CD4-positive, alpha-beta T cell treated with Interleukin-12 subunit alpha and Interleukin-12 subunit beta, for 1 hour (primary cell): ENCODE measurements at regions not wholly inside any gene's neighbourhood (a gene's known extent, or its start where the extent isn't known, plus 50 kb on each side); places are given as distances from the start of the nearest gene placed in this dataset.
"Not testable (repeated sequence)": the region's sequence is repeated elsewhere in the genome, so short reads cannot be mapped to it uniquely, and the experiment has no call there.

Experiments
- DNase-seq: peaks from one replicate; pipeline ENCODE4 v3.0.0-alpha.2; 2020

DNA sequence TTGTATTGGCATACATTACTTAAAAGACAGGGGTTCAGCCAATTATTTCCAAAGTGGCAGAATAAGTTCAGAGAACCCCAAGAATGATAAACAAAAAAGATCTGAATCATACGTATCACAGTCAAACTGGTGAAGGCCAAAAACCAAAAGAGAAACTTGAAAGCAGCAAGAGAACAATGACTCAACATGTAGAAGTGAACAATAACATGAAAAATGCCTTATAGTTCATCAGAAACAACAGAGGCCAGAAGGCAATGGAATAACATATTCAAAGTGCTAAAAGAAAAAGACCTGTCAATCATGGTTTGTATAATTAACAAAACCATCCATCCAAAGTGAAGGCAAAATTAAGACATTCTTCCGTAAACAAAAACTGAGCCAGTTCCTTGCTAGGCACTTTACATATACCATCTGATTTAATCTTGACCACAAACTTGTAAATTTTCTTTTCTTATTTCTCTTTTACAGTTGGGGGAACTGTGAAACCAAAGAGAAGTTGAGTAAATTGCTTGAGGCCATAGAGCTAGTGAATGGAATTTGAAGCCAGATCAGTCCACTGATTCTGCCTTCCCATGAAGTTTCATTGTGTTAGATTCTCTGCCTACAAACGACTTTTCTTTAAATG, 232.1 kb upstream of the SEL1L start:
- DNase-seq, result no peak

- no peak for DNase-seq
These were observed 232.8 kb upstream of the SEL1L start for GRCh38 chr14:81766321-81766915.

- DNase-seq, result no peak
These were observed 233.8 kb upstream of the SEL1L start for GRCh38 chr14:81767266-81767995.

DNA sequence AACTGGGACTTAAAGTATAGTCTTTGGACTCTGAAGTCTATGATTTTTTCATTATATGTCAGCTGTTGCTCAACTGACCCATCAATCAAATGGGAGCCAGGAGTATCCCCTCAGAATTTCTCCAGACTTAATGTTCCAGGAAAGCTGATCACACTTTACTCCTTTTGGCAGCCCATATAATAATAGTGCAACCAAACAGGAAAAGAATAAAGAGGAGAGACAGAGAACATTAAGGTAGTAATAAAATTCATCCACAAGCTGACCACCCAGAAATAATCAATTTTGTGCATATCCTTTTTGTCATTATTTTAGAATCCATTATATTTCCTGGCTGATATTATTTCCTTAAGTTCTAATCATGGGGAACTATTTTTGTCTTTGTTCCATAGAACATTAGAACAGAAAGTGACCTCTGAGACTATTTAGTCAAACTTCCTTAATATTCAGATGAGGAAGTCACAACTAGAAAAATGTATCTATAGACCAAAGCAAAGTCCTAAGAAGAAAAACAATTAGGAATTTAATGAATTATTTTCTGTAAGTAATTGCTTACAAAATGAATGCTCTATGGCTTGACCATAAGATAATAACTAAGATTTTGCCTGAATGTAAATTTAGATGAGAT, 238.1 kb upstream of the SEL1L start:
- no peak for DNase-seq

DNA sequence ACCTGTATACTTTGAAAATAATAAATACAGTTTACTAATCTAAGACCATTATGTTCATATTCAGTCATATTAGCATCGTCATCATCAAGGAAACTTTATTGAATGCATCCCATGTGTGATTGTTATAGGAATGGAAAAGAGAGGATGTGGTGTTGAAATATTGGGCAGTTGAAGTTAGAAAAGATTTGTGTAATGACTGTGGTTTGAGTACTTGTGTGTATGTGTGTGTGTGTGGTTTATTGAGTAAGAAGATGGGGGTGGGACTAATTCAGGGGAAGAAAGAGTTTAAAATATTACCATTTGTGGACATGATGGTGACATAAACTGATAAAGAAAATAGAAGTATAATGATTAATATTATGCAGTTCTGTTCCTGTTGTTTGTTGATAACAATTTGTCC, 238.7 kb upstream of the SEL1L start:
- no peak for DNase-seq

GRCh38 chr14:81776531-81776930, 242.9 kb upstream of the SEL1L start:
- DNase-seq, result no peak

GRCh38 chr14:81781798-81782197, 248.1 kb upstream of the SEL1L start:
- not testable (repeated sequence) for DNase-seq

GRCh38 chr14:81784084-81784483, 250.4 kb upstream of the SEL1L start:
- DNase-seq, result no peak

- DNase-seq, result no peak
These were observed 263.7 kb upstream of the SEL1L start for GRCh38 chr14:81797315-81797714.

GRCh38 chr14:81801921-81802320, 268.3 kb upstream of the SEL1L start:
- no peak for DNase-seq

DNA sequence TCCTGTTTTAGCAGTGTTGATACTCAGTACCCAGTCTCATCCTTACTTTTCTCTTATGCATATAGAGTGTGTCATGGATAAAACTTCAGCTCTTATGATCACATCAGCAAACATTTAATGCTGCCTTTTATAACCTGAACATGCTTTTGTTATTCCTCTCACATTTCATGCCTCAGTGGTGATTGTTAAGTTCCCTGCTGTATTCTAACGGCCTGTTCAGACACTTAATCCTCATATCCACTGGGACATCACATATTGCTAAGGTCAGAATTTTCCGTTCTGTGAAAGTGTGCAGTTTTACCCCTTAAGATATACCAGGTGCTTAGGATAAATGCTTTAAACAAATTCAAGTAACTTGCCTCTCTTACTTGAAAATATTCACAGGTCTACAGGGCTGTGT, 268.7 kb upstream of the SEL1L start:
- no peak for DNase-seq

DNA sequence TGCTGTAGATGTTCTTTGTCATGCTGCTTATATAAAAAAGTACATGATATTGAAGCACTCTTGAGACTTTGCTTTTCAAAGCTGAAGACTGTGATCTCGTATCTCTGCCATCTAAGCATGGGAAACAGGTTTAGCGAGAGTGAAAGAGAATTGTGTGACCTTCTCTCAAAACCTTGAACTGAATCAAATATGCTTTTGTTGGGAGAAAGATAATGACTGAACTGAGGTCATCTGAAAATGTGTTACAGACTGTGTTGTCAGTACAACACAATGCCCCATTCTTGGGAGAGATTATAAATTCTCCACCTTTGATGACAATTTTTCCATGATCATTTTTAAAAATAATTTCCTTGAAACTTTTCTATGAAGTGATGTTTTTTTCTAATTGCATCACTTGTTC, 272.1 kb upstream of the SEL1L start:
- DNase-seq, result no peak

DNA sequence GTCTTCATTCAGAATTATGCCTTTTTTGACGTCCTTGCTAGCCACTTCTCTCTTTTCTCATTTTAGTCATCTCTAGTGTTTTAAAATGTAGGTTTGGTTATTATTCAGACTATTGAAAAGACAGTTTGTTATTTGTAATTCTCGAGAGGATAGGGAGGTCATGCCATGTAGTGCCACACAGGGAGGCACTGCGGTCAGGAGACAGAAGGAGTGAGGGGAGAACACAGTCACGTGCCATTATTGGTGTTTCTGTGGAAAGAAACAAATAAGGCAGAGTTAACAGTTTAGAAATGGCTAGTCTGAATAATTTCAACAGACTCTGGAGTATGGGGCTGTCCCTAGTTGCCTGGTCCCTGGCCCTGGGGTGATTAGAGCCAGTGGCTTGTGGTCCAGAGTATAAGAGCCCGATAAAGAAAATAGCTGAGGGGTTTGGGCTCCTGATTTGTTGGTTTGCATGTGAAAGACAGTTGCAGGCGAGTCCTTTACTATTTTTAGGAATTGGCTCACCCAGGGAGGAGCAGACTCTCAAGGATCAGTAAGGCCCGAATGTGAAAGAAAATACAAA, 278.1 kb upstream of the SEL1L start:
- DNase-seq, result no peak

- DNase-seq, result no peak
These were observed 284.6 kb upstream of the SEL1L start for GRCh38 chr14:81818271-81818670.

DNA sequence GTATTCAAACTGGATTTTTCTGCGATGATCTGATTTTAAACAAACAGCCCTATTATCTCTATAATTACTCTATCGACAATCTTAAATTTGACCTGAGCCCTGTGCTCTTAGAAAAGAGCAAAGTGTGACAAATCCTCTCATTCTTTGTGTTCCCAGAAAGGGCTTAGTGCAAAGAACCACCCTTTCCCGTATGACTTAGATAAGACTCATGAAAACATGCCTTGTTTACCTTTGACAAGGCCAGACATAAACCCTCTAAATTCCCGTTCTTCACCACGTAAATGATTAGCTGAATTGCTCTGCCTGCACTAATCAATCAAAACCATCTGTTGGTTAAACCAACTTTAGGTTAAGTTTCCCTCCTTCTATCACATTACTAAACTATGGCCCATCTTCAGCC, 285.7 kb upstream of the SEL1L start:
- DNase-seq, result no peak

GRCh38 chr14:81819910-81820309, 286.3 kb upstream of the SEL1L start:
- no peak for DNase-seq

DNA sequence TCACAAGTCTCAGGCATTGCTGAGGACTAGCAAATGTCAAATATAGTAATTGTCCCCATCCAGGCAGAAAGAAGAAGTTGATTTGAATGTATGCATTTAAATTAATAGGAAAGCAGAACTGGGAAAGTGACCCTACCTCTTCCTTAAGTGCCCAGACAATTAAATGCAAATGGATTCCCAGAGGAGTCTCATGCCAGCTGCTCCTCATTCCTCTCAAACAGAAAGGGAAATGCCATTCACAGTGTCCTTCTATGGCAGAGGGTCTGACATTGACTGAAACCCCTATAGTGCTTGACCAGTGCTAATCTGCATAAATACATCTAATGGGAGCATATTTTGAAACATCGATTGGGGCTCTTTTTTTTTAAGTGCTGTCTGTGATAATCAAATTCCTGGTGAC, 292.4 kb upstream of the SEL1L start:
- DNase-seq, result no peak

DNA sequence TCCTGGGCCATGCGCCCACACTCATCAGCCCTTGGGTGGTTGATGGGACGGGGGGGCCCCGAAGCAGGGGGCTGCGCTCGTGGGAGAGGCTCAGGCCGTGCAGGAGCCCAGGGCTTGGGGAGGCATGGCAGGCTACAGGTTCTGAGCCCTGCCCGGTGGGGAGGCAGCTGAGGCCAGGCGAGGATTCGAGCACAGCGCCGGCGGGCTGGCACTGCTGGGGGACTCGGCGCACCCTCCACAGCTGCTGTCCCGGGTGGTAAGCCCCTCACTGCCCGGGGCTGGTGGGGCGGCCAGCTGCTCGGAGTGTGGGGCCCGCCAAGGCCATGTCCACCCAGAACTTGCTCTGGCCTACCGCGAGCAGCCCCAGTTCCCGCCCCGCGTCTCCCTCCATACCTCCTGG, 295.8 kb upstream of the SEL1L start:
- DNase-seq, result no peak

- no peak for DNase-seq
These were observed 297.6 kb upstream of the SEL1L start for GRCh38 chr14:81831128-81831820.

GRCh38 chr14:81834308-81834707, 300.7 kb upstream of the SEL1L start:
- DNase-seq, result no peak

- no peak for DNase-seq
These were observed 303.7 kb upstream of the SEL1L start for GRCh38 chr14:81837304-81837703.

GRCh38 chr14:81839056-81839455, 305.4 kb upstream of the SEL1L start:
- no peak for DNase-seq

GRCh38 chr14:81841346-81841745, 307.7 kb upstream of the SEL1L start:
- DNase-seq, result no peak
